A172 (cell line): ENCODE measurements at regions not wholly inside any gene's neighbourhood (a gene's known extent, or its start where the extent isn't known, plus 50 kb on each side); places are given as distances from the start of the nearest gene placed in this dataset.

ENCODE experiments used
- DNase-seq: peaks from one replicate; pipeline ENCODE4 v3.0.0-alpha.2; 2015; ENCODE audit warnings: low spot score

DNA sequence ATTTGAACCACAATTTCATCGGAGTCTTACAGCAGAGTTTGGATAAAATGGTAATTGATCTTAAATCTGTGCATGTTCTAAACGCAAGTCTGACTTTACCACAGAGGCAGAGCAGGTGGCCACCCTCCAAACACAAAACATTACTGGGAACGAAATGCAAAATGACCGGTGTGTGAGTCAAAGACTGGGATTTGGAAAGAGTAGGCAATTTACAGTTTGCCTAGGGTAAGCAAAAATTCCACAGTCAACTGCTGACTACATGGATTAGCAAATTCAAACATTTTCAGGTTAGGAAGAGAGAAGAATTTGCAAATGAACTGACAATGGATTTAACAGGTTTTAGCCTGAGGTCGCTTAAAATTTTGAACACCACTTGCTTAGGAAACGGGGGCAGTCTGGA is 444.4 kb downstream of the HDGFL1 start:
- DNase-seq = no peak

DNA sequence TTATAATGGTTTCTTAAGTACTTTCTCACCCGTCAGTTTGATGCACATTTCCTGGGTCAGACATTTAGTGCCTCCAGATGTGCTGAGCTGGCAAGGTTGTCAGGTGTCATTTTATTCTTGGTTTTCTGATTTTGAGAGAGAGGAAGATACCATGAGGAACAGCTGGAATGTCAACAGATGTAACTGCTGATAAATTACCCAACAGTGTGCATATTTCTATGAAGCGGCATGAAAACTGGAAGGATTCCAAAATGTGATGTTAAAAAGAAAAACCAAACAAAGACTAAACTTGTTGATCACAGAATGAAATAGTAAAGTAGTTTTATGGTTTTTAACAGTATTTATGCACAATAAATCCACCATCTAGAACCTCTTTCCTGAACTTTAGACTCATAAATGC is 447.3 kb downstream of the HDGFL1 start:
- no peak for DNase-seq

DNA sequence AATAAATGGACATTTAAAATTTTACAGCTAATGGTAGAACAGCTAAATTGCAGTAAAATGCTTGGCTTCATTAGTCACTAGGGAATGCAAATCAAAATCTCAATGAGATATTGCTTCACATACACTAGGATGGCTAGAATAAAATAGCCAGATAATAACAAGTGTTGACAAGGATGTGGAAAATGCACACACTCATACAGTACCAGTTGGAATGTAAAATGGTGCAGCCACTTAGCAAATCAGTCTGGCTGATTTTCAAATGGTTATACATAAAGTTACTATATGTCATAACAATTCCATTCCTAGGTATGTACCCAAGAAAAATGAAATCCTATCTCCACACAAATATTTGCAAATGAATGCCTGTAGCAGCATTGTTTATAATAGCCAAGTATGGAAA is 452.1 kb downstream of the HDGFL1 start:
- no peak for DNase-seq

DNA sequence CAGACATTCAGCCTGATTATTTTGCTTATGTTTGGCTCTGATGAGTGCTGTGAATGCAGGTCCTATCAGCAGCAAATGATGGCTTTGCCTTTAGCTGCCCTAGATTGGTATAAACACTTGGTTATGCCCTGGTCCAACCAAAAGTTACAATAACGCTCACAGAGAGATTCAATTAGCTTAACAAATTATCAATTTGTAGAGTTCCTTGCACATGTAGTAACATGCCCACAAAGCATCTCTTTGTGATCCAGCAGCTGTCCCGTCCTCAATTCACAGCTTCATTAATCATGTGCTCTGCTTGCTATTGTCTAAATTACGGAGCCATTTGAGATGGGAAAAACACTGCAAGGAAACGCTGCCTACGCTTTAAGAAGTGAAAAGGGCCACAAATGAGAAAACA is 457.9 kb downstream of the HDGFL1 start:
- DNase-seq = no peak

DNA sequence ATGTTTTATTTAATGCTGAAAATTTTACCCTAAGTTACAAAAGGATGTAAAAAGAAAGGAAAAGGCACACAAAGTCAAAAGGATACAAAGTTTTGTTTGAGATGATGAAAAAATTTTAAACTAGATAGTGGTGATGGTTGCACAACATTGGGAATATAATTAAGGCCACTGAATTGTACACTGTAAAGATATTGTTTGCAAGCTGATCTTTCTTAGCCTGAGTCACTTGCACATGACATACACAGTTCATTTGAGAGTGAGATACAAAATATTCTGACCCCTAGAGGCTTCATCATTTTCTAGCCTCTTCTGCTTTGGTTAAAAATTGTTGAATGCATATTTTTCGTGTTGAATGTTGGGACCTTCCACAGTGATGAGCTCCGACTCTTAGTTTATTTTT is 462.6 kb downstream of the HDGFL1 start:
- DNase-seq = no peak

DNA sequence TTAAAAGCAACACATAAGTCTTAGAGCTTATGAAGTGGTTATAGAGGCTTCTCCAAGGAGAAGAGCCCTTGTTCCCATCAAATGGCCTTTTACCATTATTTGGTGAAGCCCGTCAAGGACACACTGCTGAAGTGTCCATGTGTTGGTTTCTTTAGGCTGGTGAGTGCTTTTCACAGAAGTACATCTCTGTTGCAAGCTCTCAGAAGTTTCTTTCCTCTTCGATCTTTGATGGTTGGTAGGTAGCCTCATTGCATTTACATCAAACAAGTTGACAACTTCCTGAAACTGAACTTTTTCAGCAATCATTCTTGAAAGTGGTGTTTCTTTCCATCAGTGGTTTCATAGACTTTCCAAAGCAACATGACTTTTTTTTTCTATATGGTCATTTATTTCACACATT is 465.6 kb downstream of the HDGFL1 start:
- DNase-seq = no peak

DNA sequence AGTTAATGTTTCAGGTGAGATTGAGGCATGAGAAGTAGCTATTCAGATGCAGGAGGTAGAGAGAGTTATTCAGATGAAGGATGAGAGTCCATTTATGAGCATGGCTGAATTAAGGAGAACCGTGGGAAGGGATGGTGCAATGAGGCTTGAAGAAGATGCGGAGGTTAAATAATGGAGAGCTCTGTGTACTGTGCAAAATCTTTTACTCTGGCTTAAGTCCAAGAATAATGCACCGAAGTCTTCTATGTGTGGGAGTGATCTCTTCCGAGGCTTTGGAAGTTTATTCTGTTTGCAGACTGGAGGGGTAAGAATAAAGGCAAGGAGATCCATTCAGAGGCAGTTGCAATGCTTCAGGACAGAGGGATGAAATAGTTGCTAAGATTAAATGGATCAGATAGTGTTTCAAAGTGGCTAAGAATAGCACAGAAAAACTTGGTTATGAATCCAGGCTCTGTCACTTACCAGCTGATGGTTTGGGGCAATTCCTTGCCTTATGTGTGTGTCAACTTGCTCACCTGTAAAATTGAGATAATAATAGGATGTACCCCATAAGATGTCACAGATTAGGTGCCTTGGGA is 467.1 kb downstream of the HDGFL1 start:
- DNase-seq = no peak

DNA sequence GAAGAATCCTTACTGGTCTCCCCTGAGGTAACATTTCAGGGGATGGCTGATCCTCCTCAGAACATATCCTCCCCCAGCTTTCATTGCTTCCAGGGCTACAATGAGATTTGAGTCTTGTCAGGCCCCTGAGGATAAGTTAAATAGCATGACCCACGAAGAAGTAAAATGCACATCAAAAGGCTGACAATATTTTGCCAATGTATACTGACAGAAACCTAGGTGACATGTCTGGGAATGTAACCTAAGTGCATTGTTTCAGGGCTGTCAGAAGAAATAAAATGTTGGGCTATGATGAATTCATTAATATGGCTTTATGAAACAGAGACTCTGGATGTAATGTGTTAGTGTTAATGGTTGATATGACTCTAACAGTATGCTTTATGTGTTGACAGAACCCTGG is 471.5 kb downstream of the HDGFL1 start:
- no peak for DNase-seq

DNA sequence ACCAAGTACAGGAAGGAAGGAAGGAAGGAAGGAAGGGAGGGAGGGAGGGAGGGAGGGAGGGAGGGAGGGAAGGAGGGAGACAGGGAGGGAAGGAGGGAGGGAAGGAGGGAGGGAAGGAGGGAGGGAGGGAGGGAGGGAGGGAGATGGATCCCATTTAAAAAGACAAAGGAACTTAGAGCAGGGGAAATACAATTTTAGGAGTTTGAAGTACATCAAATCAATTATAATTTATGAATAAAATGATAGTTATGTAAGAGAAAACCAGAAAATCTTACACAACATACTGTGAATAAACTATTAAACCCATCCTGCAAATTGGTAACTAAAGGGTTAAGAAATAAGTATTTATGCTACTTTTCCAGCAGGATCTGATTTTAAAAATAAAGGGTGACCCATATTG is 475.9 kb downstream of the HDGFL1 start:
- DNase-seq = no peak

DNA sequence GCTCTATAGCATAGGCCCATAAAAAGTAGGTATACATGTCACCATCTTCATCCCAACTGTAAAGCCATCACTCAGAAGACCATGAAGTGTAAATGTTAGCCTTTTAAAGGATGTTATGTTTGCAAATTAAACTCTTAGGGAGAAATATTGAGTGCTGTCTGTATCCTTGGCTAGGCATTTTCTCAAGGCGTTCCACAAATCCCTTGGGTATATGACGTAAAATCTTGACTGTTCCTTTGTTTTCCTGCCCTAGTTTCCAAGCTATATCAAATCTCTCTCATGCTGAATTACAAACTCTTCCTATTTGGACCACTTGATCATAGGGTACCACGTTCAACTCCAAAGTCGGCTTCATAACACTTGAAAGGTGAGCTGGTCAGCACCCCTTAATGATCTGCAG is 486.2 kb downstream of the HDGFL1 start:
- DNase-seq = no peak

DNA sequence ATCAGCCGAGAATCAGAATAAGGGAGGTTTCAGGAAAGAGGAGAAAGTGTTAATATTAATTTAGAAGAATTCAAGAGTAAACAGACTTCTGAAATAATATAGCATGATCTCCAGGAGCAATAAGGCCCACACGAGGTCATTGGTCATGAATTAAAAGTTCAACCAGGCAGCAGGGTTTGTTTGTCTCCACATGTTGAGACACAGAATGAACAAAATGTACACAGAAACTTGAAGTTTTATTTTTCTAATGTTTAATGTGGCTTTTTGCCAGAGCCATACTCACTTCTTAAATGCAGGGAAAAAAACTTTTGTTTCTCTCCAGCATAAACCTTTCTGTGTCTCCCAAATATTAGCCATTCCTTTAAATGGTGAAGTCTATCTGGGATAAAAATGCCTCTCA is 504.5 kb downstream of the HDGFL1 start:
- no peak for DNase-seq

DNA sequence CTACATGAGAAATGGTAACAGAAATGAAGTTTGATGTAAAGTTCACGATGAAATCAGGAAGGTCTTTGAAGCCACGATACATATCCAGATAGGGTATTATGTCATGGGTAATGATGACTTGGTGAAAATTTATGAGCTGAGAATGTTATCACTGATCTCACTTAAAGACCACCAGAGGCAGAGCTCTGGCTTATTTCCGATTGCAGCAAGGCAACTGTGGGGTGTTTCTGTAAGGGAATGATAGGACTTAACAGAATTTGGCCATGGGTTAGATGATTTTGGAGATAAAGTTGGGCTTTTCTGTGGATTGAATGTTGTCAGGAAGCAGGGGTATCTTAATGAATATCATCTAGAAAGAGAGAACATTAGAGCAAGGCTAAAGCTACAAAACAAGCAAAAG is 508.4 kb downstream of the HDGFL1 start:
- DNase-seq = no peak

DNA sequence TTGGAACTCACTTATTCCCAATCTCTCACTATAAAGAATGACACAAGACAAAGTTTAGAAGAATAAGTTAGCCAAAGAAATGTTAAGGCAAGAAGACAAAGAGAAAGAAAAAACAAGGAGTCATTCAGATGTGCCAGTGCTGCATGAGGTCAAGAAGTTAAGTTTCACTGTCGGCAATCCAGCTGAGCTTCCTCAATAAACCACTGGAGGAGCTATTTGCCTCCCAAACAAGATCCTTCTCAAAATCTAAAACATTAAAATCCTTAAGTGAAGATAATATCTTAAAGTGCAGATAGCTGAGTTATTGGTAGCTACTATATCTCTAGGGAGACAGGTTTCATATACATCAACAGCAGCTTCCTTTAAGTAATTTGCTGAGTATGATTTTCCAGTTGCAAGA is 512.3 kb downstream of the HDGFL1 start:
- no peak for DNase-seq

DNA sequence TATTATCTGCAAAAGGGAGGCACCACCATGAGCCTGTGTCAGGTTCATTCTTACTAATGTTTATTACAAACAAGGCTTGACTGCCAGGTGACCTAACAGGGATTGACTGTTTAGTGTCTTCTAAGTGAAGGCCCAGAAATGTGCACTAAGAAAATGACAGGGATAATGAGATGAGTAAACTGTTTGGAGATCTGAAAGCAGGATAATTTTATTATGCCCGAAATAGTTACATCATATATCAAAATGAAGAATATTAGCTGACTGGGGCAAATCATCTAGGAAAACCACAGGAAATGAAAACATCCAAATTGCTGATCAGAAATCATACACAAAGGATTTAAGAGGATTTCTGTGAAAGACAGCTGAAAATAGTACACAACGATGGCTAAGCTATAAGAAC is 516.7 kb downstream of the HDGFL1 start:
- no peak for DNase-seq

DNA sequence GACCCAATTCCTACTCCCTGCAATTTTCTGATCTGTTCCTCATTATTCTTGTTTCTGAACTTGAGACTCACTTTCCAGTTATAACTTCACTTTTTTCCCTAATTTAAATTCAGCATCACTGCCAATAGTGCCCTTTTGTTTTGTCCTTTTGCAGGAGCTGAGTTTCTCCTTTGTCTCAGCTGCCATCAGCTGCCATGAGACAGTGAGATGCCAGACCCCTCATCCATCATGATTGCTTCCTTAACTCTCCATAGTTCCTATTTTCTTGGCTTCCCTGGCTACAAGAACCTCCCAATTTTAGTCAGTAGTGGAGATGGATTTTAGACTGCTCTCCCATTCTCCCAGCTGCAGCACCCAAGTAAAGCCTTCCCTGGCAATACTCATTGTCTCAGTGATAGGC is 518.1 kb downstream of the HDGFL1 start:
- DNase-seq = no peak

DNA sequence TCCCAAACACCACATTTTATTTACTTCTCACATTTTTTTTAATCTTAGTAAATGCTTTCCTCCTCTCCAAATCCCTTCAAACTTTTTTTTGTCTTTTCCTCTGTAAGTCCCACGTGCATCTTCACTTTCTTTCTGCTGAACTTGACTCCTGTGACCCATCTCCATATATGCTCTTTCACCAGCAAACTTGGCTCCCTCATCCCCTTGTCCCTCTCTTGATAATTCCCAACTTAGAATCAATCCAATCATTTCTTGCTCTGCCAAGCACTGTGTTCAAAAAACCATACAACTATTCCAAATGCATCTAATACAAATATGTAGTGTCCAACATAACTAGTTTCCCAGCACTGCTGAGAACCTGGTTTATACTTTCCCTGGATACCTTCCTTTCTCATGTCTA is 519.4 kb downstream of the HDGFL1 start:
- DNase-seq = no peak

DNA sequence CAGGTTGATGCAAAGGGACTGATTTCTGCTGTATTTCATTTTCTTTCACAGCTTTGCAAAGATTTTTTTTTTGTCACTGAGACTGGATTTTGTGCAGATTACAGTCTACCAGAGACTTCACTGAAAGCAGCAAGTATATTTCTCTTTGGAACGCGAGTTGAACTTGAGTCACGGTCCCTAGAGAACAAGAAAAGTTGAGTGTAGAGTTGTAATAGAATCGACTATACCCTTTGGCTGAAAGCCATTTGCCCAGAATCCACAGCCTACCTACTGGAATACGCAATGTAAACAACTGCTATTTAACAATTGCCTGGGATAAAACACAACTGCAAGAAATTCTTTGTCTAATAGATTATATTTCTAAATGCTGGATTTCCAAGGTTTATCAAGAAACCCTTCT is 520.6 kb downstream of the HDGFL1 start:
- no peak for DNase-seq

DNA sequence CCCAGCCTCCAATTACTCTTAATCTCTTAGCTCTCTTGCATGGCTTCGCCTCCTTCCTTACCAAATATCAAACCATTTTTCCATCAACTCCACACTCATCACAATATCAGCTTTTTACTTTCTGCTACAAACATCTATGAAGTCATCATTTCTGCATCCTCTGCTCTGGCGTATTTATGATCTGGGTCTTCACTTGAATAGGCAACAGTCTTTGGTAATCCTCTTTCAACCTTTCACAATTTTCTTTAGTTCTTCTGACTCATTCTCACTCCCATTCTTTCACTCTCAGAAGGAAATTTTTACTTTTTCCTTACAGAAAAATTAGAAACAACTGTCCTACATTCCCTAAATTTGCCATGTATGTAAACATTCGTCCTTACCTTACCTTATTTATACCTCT is 522.4 kb downstream of the HDGFL1 start:
- DNase-seq = no peak

DNA sequence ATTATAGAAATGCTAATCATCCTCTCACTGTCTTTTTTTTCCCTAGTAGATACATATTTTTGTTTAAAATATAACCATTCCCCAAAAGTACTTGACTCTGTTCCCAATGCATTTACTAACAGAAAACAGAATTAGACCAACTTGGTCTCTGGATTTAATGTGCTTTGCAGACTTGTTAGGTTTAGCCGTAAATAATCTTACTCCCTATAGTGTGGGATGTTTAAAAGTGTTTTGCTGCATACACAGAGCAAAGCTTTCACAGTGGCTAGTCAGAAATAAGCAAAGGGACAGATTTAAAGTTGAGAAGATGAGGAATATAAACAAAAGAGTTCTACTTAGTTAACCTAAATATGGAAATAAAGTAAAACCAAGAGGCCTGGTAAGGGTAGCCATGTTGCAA is 527.5 kb downstream of the HDGFL1 start:
- DNase-seq = no peak

DNA sequence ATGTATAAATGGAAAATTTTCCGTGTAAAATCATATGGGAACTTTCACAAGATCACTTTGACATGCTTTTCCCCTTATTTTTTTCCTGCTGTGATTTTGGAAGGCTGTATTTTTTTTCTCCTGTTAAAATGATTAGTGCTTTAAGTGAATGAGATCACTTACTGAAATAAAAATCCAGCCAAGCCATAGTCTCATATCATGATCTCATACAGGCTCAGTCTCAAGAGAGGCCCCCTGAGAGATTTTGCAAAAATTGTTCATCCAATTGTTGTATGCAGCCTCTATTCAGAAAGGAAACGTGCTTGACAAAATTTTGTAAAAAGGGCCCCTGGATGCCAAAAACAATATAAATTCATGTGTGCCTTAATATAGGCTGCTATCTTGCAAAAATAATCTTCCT is 528.2 kb downstream of the HDGFL1 start:
- DNase-seq = no peak

DNA sequence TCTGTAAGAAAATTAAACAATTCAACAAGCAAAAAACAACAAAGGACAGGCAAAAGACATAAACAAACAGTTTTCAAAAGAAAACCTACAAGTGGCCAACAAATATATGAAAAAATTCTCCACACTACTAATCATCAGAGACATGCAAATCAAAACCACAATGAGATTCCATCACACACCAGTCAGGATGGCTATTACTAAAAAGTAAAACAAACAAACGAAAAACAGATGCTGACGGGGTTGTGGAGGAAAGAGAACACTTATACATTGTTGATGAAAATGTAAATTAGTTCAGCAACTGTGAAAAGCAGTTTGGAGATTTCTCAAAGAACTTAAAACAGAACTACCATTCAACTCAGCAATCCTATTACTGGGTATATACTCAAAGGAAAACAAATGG is 537.6 kb downstream of the HDGFL1 start:
- peak; percentile 17 for DNase-seq

DNA sequence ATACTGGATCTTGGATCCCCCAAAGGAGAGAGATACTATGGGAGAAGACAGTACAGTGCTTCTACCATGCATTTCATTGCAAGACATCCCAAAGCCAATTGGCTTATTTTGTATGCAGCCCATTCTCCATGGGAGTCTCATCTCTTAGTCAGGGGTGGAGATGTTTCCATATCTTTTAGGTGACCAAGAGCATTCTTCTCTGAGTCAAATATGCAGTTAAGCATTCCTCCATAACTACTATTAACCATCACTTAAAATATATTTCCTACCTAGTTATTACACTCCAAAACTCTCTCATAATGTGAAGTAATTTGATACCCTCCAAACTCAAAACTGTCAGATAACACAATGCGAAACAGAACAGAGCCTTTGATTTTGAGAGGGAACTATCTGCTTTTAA is 542.6 kb downstream of the HDGFL1 start:
- DNase-seq = no peak

DNA sequence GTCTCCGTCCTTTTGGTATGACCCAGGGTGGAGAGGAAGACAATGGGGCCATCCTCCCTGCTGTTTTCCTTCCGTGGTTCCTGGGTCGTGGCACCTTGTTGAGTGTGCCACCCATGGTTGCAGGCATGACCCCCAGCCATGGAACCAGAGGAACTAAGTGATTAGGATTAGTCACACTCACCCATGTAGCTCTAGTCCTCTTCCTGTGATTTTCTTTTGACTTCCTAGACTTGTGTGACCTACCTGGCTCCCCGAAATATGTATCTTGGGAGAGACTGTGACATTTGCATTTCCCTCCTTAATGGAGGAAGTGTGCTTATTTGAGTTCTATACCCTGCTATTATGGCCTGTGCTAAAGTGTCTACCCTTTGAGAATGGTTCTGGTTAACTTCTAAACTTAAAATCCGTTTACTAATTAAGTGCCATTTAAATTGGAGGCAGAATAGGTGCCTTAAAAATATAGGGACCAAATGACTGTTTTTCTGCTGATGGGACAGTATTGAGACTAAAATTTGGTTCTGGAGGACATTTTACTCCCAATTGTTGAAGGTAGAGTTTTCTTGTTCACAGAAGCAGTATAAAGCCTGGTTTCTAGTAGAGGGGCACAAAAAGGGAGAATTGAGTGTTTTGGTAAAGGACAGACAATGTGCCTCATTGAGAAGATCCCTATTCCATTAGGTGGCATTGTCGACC is 545.6 kb downstream of the HDGFL1 start:
- DNase-seq = no peak

DNA sequence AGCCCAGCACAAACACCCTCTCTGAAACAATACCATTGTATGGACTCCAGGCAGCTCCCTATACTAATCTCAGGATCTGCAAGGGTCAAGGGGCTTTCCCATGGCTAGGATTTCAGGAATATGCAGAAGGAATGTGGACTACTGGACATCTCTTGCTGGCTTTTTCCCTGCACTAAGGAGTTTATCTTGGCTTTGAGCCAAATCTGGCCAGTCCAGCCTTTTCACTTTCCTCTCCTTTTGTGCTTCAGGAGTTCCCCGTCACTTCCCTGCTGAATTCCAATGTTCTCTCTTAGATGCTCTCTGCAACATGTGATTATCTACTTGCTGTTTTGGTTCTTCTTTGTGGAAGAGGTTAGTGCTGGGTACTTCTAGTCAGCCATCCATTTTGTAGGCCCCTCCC is 568.2 kb downstream of the HDGFL1 start:
- DNase-seq = peak; percentile 5
